ENCODE measurements at regions not wholly inside any gene's neighbourhood (a gene's known extent, or its start where the extent isn't known, plus 50 kb on each side); places are given as distances from the start of the nearest gene placed in this dataset.

- DNase-seq, result no peak
Observed at GRCh38 chr7:86942995-86943394, 116.5 kb downstream of the ELAPOR2 start.

- no peak for DNase-seq
Observed at GRCh38 chr7:86942081-86942480, 117.4 kb downstream of the ELAPOR2 start.

GRCh38 chr7:86939197-86939814 lies 120.1 kb downstream of the ELAPOR2 start:
- DNase-seq, result peak; percentile 9

- DNase-seq, result no peak
Observed at GRCh38 chr7:86937363-86937878, 122.0 kb downstream of the ELAPOR2 start.

GRCh38 chr7:86933295-86933845 lies 126.1 kb downstream of the ELAPOR2 start:
- no peak for DNase-seq

GRCh38 chr7:86932038-86932512 lies 127.4 kb downstream of the ELAPOR2 start:
- no peak for DNase-seq

- DNase-seq, result no peak
Observed at GRCh38 chr7:86931439-86931838, 128.0 kb downstream of the ELAPOR2 start.

- DNase-seq, result no peak
Observed at GRCh38 chr7:86930554-86931307, 128.7 kb downstream of the ELAPOR2 start.

- DNase-seq, result no peak
Observed at GRCh38 chr7:86929293-86930109, 130.0 kb downstream of the ELAPOR2 start.

- DNase-seq, result no peak
Observed at GRCh38 chr7:86928308-86928707, 131.1 kb downstream of the ELAPOR2 start.

- DNase-seq, result peak; percentile 44
Observed at GRCh38 chr7:86926732-86927131, 132.7 kb downstream of the ELAPOR2 start.

GRCh38 chr7:86925221-86925620 lies 134.2 kb downstream of the ELAPOR2 start:
- no peak for DNase-seq

GRCh38 chr7:86923527-86923926 lies 135.9 kb downstream of the ELAPOR2 start:
- DNase-seq, result no peak

- no peak for DNase-seq
Observed at GRCh38 chr7:86920154-86920553, 139.3 kb downstream of the ELAPOR2 start.

GRCh38 chr7:86918245-86918644 lies 141.2 kb downstream of the ELAPOR2 start:
- no peak for DNase-seq

- DNase-seq, result no peak
Observed at GRCh38 chr7:86916277-86916825, 143.1 kb downstream of the ELAPOR2 start.

GRCh38 chr7:86914551-86914950 lies 144.9 kb downstream of the ELAPOR2 start:
- DNase-seq, result no peak
